HG02852 (cell line): ENCODE measurements at regions not wholly inside any gene's neighbourhood (a gene's known extent, or its start where the extent isn't known, plus 50 kb on each side); places are given as distances from the start of the nearest gene placed in this dataset.

ENCODE experiments used
- ATAC-seq: cut with Tn5 transposase; IDR thresholded peaks from one replicate; pipeline ENCODE4 v1.9.1; 2021; ENCODE audit warnings: mild to moderate bottlenecking, moderate library complexity; ENCODE audit not compliant: unreplicated experiment

GRCh38 chr21:38938343-38938742 lies 132.6 kb downstream of the ETS2 start:
- no peak for ATAC-seq

- ATAC-seq: no peak
Observed at GRCh38 chr21:38937844-38938243, 132.1 kb downstream of the ETS2 start.

- ATAC-seq: no peak
Observed at GRCh38 chr21:38937286-38937790, 131.6 kb downstream of the ETS2 start.

GRCh38 chr21:38936240-38936639 lies 130.5 kb downstream of the ETS2 start:
- ATAC-seq: no peak

- no peak for ATAC-seq
Observed at GRCh38 chr21:38933731-38934130, 128.0 kb downstream of the ETS2 start.

- ATAC-seq: no peak
Observed at GRCh38 chr21:38931291-38931690, 125.6 kb downstream of the ETS2 start.

GRCh38 chr21:38930853-38931252 lies 125.1 kb downstream of the ETS2 start:
- ATAC-seq: no peak

- ATAC-seq: no peak
Observed at GRCh38 chr21:38930066-38930465, 124.3 kb downstream of the ETS2 start.

GRCh38 chr21:38929652-38930051 lies 123.9 kb downstream of the ETS2 start:
- ATAC-seq: no peak

- no peak for ATAC-seq
Observed at GRCh38 chr21:38929142-38929541, 123.4 kb downstream of the ETS2 start.

GRCh38 chr21:38927776-38928175 lies 122.0 kb downstream of the ETS2 start:
- no peak for ATAC-seq

- ATAC-seq: no peak
Observed at GRCh38 chr21:38925923-38926322, 120.2 kb downstream of the ETS2 start.

- no peak for ATAC-seq
Observed at GRCh38 chr21:38925478-38925877, 119.7 kb downstream of the ETS2 start.

GRCh38 chr21:38924954-38925353 lies 119.2 kb downstream of the ETS2 start:
- ATAC-seq: no peak

- ATAC-seq: no peak
Observed at GRCh38 chr21:38923429-38923828, 117.7 kb downstream of the ETS2 start.

- ATAC-seq: no peak
Observed at GRCh38 chr21:38922474-38923235, 116.9 kb downstream of the ETS2 start.

GRCh38 chr21:38921511-38922251 lies 116.0 kb downstream of the ETS2 start:
- ATAC-seq: no peak

- no peak for ATAC-seq
Observed at GRCh38 chr21:38920631-38921398, 115.1 kb downstream of the ETS2 start.

GRCh38 chr21:38918607-38919346 lies 113.0 kb downstream of the ETS2 start:
- ATAC-seq: no peak

- no peak for ATAC-seq
Observed at GRCh38 chr21:38917043-38917774, 111.5 kb downstream of the ETS2 start.
